ENCODE measurements at regions not wholly inside any gene's neighbourhood (a gene's known extent, or its start where the extent isn't known, plus 50 kb on each side); places are given as distances from the start of the nearest gene placed in this dataset.
"Not testable (repeated sequence)": the region's sequence is repeated elsewhere in the genome, so short reads cannot be mapped to it uniquely, and the experiment has no call there.

DNA sequence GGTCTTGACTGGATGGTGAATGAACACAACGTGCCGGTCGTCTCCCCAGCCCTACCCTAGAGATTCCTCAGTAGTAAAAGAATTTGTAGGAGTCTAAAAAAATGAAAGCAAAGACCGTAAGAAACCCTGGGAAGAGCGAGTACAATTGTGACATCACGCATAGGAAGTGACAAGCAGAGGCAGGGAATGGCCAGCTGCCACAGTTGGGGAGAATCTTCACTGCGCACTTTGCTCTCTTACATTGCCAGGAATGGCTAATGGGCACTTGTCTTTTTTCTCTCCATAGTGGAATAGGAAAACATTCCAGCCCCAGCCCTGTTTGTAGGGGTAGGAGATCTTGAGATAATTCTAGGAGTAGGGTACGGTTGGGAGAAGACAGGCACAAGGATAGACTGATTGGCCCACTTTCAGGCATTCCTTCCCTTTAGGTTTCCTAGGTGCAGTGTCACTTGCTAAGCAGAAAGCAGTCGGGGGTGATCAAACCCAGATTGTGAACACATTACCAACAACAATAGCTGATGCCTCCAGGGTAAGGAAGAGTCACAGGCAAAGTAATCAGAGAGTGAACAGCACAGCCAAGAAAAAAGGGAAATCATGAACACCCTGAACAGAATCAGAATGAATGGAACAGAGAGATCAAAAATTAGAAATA lies 302.7 kb downstream of the MAN2A1 start:
- no peak for DNase-seq

GRCh38 chr5:109994135-109994534 lies 304.4 kb downstream of the MAN2A1 start:
- DNase-seq = no peak

DNA sequence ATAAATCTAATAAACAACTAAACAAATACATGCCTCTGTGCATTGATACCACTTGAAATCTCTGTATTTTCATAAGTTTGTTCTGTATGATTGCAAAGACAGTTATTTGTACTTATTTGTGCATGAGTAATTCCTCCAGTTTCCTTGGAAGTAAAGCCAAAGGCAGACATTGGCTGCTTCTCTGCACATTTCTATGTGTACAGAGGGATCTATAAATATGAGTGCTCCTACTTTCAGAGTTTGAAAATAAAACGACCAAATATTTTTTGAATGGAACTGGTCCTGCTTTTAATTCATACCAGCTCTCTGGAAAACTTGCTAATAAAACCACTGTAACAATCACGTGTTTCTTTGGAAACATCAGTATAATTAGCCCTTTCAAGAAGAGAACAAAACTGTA lies 306.5 kb downstream of the MAN2A1 start:
- DNase-seq = no peak

- no peak for DNase-seq
Measured at GRCh38 chr5:109997161-109997560, 307.4 kb downstream of the MAN2A1 start.

DNA sequence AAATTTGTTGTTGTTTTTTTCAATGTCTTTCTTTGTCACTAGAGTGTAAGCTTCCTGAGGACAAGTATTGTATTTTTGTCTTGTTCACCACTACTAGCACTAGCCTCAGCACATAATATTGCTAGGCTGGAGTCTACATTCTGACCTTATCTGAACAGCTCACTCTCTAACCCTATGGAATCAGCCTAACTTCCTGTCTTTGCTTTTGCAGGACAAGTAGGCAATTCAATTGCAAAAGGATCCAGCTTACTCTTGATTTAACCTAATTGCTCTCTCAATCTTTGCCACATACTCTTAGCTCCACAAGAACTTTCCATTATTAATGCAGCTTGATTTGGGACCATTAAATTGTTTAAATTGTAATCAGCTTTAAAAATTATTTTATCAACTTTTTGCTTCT lies 308.5 kb downstream of the MAN2A1 start:
- DNase-seq = no peak

GRCh38 chr5:109998726-109999125 lies 309.0 kb downstream of the MAN2A1 start:
- no peak for DNase-seq

GRCh38 chr5:110001648-110002047 lies 311.9 kb downstream of the MAN2A1 start:
- DNase-seq = peak; percentile 49

DNA sequence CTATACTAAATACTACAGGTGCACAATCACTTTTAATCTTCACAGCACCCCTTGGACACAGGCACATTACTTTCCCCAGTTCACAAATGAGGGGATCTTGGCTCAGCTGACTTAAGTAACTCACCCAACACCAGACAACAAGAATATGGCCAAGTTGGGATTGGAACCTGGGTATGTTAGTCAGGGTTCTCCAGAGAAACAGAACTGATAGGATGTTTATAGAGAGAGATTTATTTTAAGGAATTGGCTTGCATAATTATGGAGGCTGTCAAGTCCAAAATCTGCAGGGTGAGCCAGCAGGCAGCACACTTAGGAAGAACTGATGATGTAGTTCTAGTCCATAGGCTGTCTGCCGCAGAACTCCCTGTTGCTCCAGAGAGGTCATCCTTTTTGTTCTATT lies 312.9 kb downstream of the MAN2A1 start:
- no peak for DNase-seq

- DNase-seq = not testable (repeated sequence)
Measured at GRCh38 chr5:110005907-110006562, 316.3 kb downstream of the MAN2A1 start.

GRCh38 chr5:110007101-110007500 lies 317.4 kb downstream of the MAN2A1 start:
- no peak for DNase-seq

GRCh38 chr5:110008131-110008530 lies 318.4 kb downstream of the MAN2A1 start:
- DNase-seq = no peak

- DNase-seq = no peak
Measured at GRCh38 chr5:110012145-110012544, 322.4 kb downstream of the MAN2A1 start.

GRCh38 chr5:110013017-110013416 lies 323.3 kb downstream of the MAN2A1 start:
- DNase-seq = no peak

DNA sequence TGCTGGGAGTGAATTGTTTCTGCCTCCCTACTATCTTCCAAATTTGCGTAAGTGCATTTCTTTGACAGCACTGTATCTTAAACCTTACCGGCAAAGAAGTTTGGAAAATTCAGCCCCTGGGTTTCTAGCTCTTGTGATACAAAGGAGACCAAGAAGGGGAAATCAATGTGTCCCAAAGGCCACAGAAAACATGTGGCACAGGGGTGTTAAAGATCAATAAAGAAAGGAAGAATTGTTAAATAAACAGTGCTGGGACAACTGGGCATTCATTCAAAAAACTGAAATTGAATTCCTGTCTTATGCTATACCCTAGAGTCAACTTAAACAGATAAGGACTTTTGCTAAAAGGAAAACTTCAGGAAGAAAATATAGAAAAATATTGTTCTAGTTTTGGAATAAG lies 328.1 kb downstream of the MAN2A1 start:
- no peak for DNase-seq

DNA sequence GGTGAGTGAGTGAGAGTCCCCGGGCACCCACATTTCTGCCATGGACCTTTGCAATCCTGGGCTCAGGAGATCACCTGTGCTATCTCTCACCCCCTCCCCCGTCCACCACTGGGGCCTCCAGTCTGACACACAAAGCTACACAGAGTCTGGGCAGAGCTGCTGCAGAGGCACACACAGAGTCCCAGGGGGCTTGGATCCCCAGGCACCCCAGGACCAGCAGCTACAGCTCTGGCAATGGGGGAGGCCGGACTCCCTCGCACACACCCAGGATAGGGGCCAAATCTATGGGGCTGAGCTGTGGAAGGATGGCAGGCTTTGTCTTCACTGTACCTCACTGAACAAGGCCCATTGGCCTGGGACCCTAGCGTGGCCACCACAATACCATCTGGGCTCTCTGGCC lies 328.8 kb downstream of the MAN2A1 start:
- DNase-seq = no peak

DNA sequence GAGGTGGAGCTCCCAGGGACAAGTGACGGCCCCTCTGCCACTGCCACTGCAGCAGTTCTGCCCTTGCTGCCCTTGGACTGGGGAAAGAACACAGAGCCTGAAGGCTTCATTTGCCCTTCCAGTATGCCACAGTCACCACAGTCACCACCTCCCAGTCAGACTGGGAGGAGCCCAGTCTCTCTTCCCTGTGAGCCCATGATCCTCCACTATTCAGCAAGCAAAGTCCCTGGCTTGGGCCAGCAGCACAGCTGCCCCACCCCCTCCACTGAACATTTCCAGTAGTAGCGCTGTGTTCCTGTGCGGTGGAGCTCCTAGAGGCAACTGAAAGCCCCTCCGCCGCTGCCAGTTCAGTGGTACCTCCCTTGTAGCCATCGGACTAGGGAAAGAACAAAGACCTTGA lies 329.4 kb downstream of the MAN2A1 start:
- DNase-seq = no peak

GRCh38 chr5:110019780-110020179 lies 330.1 kb downstream of the MAN2A1 start:
- DNase-seq = no peak

GRCh38 chr5:110021251-110021650 lies 331.5 kb downstream of the MAN2A1 start:
- no peak for DNase-seq

DNA sequence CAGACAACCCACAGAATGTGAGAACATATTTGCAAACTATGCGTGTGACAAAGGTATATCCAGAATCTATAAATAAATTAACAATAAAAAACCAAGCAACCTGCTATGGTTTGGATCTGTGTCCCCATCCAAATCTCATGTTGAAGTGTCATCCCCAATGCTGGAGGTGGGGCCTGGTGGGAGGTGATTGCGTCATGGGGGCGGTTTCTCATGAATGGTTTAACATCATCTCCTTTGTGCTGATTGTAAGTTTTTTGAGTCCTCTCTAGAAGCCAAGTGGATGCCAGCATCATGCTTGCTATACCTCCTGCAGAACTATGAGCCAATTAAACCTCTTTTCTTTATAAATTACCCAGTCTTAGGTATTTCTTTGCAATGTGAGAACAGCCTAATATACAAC lies 335.4 kb downstream of the MAN2A1 start:
- DNase-seq = no peak

DNA sequence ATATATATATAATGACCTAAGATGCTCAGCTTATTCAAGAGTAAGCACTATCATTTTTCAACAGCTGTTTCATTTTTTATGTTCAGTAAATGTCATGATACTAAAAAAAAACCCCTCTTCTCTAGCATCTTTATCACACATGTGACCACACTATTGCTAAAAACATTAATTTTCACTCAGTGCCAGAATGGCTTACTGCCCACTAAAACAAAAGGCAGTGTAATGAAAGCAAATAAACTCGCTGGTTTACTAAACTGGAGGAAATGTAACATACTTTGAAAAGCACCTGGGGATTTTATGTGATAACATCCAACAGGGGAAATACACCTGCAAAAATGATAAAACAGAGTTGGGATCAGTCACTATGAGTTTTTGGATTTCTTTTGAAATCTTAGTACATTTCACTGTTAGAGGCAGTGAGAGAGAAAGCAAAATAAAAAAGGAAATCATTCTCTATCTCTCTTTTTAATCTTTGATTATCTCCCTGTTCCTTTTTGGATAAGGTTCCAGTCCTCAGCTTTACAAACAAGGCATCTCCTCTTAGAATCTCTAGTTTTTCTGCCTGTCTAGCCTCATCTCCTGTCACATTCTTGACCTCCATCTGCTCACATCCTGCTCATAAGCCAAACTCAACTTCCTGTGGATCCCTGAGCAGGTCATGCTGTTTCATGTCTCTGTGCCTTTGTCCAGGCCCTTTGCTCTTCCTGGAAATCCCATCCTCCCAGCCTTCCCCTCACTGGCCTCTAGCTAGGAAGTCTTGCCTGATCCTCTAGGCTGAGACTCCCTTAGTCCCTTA lies 338.0 kb downstream of the MAN2A1 start:
- DNase-seq = no peak

- DNase-seq = no peak
Measured at GRCh38 chr5:110031402-110032140, 341.8 kb downstream of the MAN2A1 start.

GRCh38 chr5:110032376-110032775 lies 342.6 kb downstream of the MAN2A1 start:
- no peak for DNase-seq

DNA sequence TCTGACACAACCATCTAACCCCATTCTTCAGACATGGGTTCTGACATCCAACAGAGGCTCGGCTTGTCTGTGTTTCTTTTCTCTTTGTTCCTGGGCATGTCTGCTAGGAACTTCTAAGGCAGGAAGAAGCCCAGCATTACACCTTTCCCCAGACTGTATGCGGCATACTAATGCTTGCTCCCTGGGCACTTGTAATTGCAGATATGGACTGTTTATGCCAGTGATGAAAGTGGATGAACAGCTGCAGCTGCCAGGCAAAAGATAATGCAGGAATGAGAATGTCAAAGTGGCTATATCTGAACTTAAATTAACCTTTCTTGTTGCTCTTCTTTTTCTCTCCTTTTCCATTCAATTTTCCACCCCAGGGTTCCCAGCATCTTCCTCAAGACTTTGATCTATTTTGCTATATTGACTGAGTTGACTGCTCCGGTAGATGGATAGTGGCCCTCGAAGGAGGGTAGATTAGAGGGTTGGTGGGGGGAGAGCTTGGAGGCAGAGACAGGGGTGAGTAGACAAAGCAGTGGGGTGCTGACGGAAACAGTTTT lies 344.4 kb downstream of the MAN2A1 start:
- DNase-seq = no peak
